ENCODE measurements at regions not wholly inside any gene's neighbourhood (a gene's known extent, or its start where the extent isn't known, plus 50 kb on each side); places are given as distances from the start of the nearest gene placed in this dataset.

GRCh38 chr6:23311211-23311610 is 741.8 kb downstream of the HDGFL1 start:
- H3K4me3 ChIP-seq = no peak overlapping the region
- H3K4me1 ChIP-seq = no peaks in the 10 kb centered on the region
- intact Hi-C loops (cut with DNase I; ENCODE audit: low total_unique reads) = no loop called here
- no peaks in the 10 kb centered on the region for H3K9me3 ChIP-seq
- WGBS, 2 donors (ENCODE audit: low coverage in 1 of 2) = 86 to 90% methylated on average over 2 of the region's 2 CpGs
- H3K27ac ChIP-seq = no peak overlapping the region
- in situ Hi-C loops (cut with MboI; ENCODE audit: low pct_ligation_motif_present in 1 of 4, low pct_unique_long_range_greater_than_20kb in 1 of 4, low sequenced_read_pairs in 3 of 4) = no loop called here
- H3K36me3 ChIP-seq = no peaks in the 10 kb centered on the region
- no peak for DNase-seq
- no peak for TF ChIP-seq POLR2A (IDR thresholded peaks at IDR 0.05)
- no peak for TF ChIP-seq CTCF (IDR thresholded peaks at IDR 0.05)
- TF ChIP-seq POLR2AphosphoS5 (IDR thresholded peaks at IDR 0.05) = no peak
- TF ChIP-seq EP300 (IDR thresholded peaks at IDR 0.05; ENCODE audit: low read depth) = no peak
- H3K27me3 ChIP-seq = no peaks in the 10 kb centered on the region

GRCh38 chr6:23316131-23316530 is 746.8 kb downstream of the HDGFL1 start:
- Histone ChIP-seq H3K4me3 (no peak overlapping the region), H3K27me3 (no peaks in the 10 kb centered on the region), H3K27ac (no peak overlapping the region), H3K36me3 (no peaks in the 10 kb centered on the region), H3K4me1 (no peaks in the 10 kb centered on the region), H3K9me3 (no peaks in the 10 kb centered on the region)
- no peak for DNase-seq
- intact Hi-C loops (cut with DNase I; ENCODE audit: low total_unique reads) = no loop called here
- TF ChIP-seq CTCF (IDR thresholded peaks at IDR 0.05) (no peak), POLR2A (IDR thresholded peaks at IDR 0.05) (no peak), EP300 (IDR thresholded peaks at IDR 0.05; ENCODE audit: low read depth) (no peak), POLR2AphosphoS5 (IDR thresholded peaks at IDR 0.05) (no peak)
- in situ Hi-C loops (cut with MboI; ENCODE audit: low pct_ligation_motif_present in 1 of 4, low pct_unique_long_range_greater_than_20kb in 1 of 4, low sequenced_read_pairs in 3 of 4) = no loop called here
- 25 to 76% methylated on average over 1 of the region's 1 CpG for WGBS, 2 donors (ENCODE audit: low coverage in 1 of 2)

GRCh38 chr6:23316931-23317330 is 747.6 kb downstream of the HDGFL1 start:
- in situ Hi-C loops (cut with MboI; ENCODE audit: low pct_ligation_motif_present in 1 of 4, low pct_unique_long_range_greater_than_20kb in 1 of 4, low sequenced_read_pairs in 3 of 4) = no loop called here
- Histone ChIP-seq H3K27ac (no peak overlapping the region), H3K9me3 (no peaks in the 10 kb centered on the region), H3K4me3 (no peak overlapping the region), H3K36me3 (no peaks in the 10 kb centered on the region), H3K4me1 (no peaks in the 10 kb centered on the region), H3K27me3 (no peaks in the 10 kb centered on the region)
- TF ChIP-seq CTCF (IDR thresholded peaks at IDR 0.05) (no peak), POLR2A (IDR thresholded peaks at IDR 0.05) (no peak), EP300 (IDR thresholded peaks at IDR 0.05; ENCODE audit: low read depth) (no peak), POLR2AphosphoS5 (IDR thresholded peaks at IDR 0.05) (no peak)
- intact Hi-C loops (cut with DNase I; ENCODE audit: low total_unique reads) = no loop called here
- no peak for DNase-seq
- 18 to 43% methylated on average over 1 of the region's 1 CpG for WGBS, 2 donors (ENCODE audit: low coverage in 1 of 2)

- 96 to 97% methylated on average over 3 of the region's 3 CpGs for WGBS, 2 donors (ENCODE audit: low coverage in 1 of 2)
- in situ Hi-C loops (cut with MboI; ENCODE audit: low pct_ligation_motif_present in 1 of 4, low pct_unique_long_range_greater_than_20kb in 1 of 4, low sequenced_read_pairs in 3 of 4) = no loop called here
- intact Hi-C loops (cut with DNase I; ENCODE audit: low total_unique reads) = no loop called here
These were observed 750.2 kb downstream of the HDGFL1 start for GRCh38 chr6:23319582-23319981.

More at GRCh38 chr6:23319582-23319981, 750.2 kb downstream of the HDGFL1 start:
- no peaks in the 10 kb centered on the region for H3K27me3 ChIP-seq
- TF ChIP-seq POLR2AphosphoS5 (IDR thresholded peaks at IDR 0.05) (no peak), CTCF (IDR thresholded peaks at IDR 0.05) (no peak)
- H3K36me3 ChIP-seq = no peaks in the 10 kb centered on the region
- H3K4me1 ChIP-seq = no peaks in the 10 kb centered on the region
- no peaks in the 10 kb centered on the region for H3K9me3 ChIP-seq
- no peak overlapping the region for H3K4me3 ChIP-seq
- no peak for DNase-seq
- no peak overlapping the region for H3K27ac ChIP-seq

Measured in transverse colon (tissue), 4 donors.